SK-N-SH treated with all-trans-retinoic acid at 6 μM for 48 hours (cell line): ENCODE measurements at regions not wholly inside any gene's neighbourhood (a gene's known extent, or its start where the extent isn't known, plus 50 kb on each side); places are given as distances from the start of the nearest gene placed in this dataset.

ENCODE experiments used
- ATAC-seq: fragments of 200-7000 bp; cut with Tn5 transposase; 3 replicates; pipeline ENCODE4 v1.9.1; 2020; ENCODE audit warnings: mild to moderate bottlenecking, moderate library complexity
- ARNTL ChIP-seq: fragments of 450-650 bp; formaldehyde crosslinking; IDR thresholded peaks from 2 replicates; pipeline ENCODE4 v1.5.0; 2020; ENCODE audit warnings: low read depth, mild to moderate bottlenecking, moderate library complexity, borderline replicate concordance
- BACH2 ChIP-seq: fragments of 250-450 bp; sonication (Bioruptor Pico); IDR thresholded peaks from 2 replicates; pipeline ENCODE4 v1.9.0; 2021; ENCODE audit warnings: mild to moderate bottlenecking, borderline replicate concordance
- CSDC2 ChIP-seq: fragments of 250-450 bp; sonication (Bioruptor Pico); IDR thresholded peaks from 2 replicates; pipeline ENCODE4 v1.5.0; 2020; ENCODE audit warnings: mild to moderate bottlenecking, moderate library complexity
- ESRRG ChIP-seq: fragments of 250-450 bp; sonication (Bioruptor Pico); IDR thresholded peaks from 2 replicates; pipeline ENCODE4 v1.6.1; 2021; ENCODE audit warnings: mild to moderate bottlenecking
- GLIS3 ChIP-seq: fragments of 250-450 bp; sonication (Bioruptor Pico); IDR thresholded peaks from 2 replicates; pipeline ENCODE4 v1.5.0; 2020; ENCODE audit warnings: mild to moderate bottlenecking, moderate library complexity
- ISL1 ChIP-seq: fragments of 250-450 bp; sonication (Bioruptor Pico); IDR thresholded peaks from 2 replicates; pipeline ENCODE4 v2.1.2; 2022; ENCODE audit warnings: mild to moderate bottlenecking, moderate library complexity
- OSR1 ChIP-seq: fragments of 250-450 bp; sonication (Bioruptor Pico); IDR thresholded peaks from 2 replicates; pipeline ENCODE4 v1.8.0; 2022; ENCODE audit warnings: moderate library complexity, mild to moderate bottlenecking, inconsistent platforms
- PATZ1 ChIP-seq: fragments of 250-450 bp; sonication (Bioruptor Pico); IDR thresholded peaks from 2 replicates; pipeline ENCODE4 v1.8.0; 2020; ENCODE audit warnings: mild to moderate bottlenecking, moderate library complexity, borderline replicate concordance
- PPARA ChIP-seq: fragments of 250-450 bp; sonication (Bioruptor Pico); IDR thresholded peaks from 2 replicates; pipeline ENCODE4 v1.5.0; 2020; ENCODE audit warnings: mild to moderate bottlenecking, borderline replicate concordance
- RARB ChIP-seq: fragments of 250-450 bp; sonication (Bioruptor Pico); IDR thresholded peaks from 2 replicates; pipeline ENCODE4 v1.8.0; 2021; ENCODE audit warnings: mild to moderate bottlenecking, moderate library complexity
- SNAI2 ChIP-seq: fragments of 250-450 bp; sonication (Bioruptor Pico); IDR thresholded peaks from 2 replicates; pipeline ENCODE4 v1.5.0; 2020; ENCODE audit warnings: mild to moderate bottlenecking, moderate library complexity
- TCF4 ChIP-seq: fragments of 250-450 bp; sonication (Bioruptor Pico); IDR thresholded peaks from 2 replicates; pipeline ENCODE4 v1.8.0; 2021; ENCODE audit warnings: mild to moderate bottlenecking, moderate library complexity, borderline replicate concordance
- TOX ChIP-seq: fragments of 250-450 bp; sonication (Bioruptor Pico); IDR thresholded peaks from 2 replicates; pipeline ENCODE4 v1.8.0; 2021; ENCODE audit warnings: mild to moderate bottlenecking, moderate library complexity, borderline replicate concordance
- ZC3H10 ChIP-seq: fragments of 250-450 bp; sonication (Bioruptor Pico); IDR thresholded peaks from 2 replicates; pipeline ENCODE4 v1.5.1; 2021; ENCODE audit warnings: mild to moderate bottlenecking, moderate library complexity
- ZFP3 ChIP-seq: fragments of 250-450 bp; sonication (Bioruptor Pico); IDR thresholded peaks from 2 replicates; pipeline ENCODE4 v1.5.0; 2020; ENCODE audit warnings: mild to moderate bottlenecking, moderate library complexity
- ZFP30 ChIP-seq: fragments of 450-650 bp; formaldehyde crosslinking; IDR thresholded peaks from 2 replicates; pipeline ENCODE4 v1.5.0; 2022; ENCODE audit warnings: mild to moderate bottlenecking, moderate library complexity
- ZNF565 ChIP-seq: fragments of 450-650 bp; formaldehyde crosslinking; conservative IDR thresholded peaks from 2 replicates; pipeline ENCODE4 v1.5.0; 2020; ENCODE audit warnings: low read depth, mild to moderate bottlenecking, moderate library complexity
- ZNF70 ChIP-seq: fragments of 450-650 bp; formaldehyde crosslinking; IDR thresholded peaks from 2 replicates; pipeline ENCODE4 v1.5.0; 2020; ENCODE audit warnings: mild to moderate bottlenecking, moderate library complexity
- ZNF8 ChIP-seq: fragments of 450-650 bp; formaldehyde crosslinking; IDR thresholded peaks from 2 replicates; pipeline ENCODE4 v1.5.0; 2020; ENCODE audit warnings: mild to moderate bottlenecking, moderate library complexity
- TF ChIP-seq, protein P1 (sequence below): fragments of 250-450 bp; sonication (Bioruptor Pico); IDR thresholded peaks from 2 replicates; pipeline ENCODE4 v1.5.1; 2021; ENCODE audit warnings: mild to moderate bottlenecking, moderate library complexity
- TF ChIP-seq, protein P2 (sequence below): fragments of 250-450 bp; sonication (Bioruptor Pico); IDR thresholded peaks from 2 replicates; pipeline ENCODE4 v1.5.1; 2020; ENCODE audit warnings: low read depth, mild to moderate bottlenecking, moderate library complexity
- TF ChIP-seq, protein P3 (sequence below): fragments of 250-450 bp; sonication (Bioruptor Pico); IDR thresholded peaks from 2 replicates; pipeline ENCODE4 v1.5.0; 2020; ENCODE audit warnings: mild to moderate bottlenecking, moderate library complexity

DNA sequence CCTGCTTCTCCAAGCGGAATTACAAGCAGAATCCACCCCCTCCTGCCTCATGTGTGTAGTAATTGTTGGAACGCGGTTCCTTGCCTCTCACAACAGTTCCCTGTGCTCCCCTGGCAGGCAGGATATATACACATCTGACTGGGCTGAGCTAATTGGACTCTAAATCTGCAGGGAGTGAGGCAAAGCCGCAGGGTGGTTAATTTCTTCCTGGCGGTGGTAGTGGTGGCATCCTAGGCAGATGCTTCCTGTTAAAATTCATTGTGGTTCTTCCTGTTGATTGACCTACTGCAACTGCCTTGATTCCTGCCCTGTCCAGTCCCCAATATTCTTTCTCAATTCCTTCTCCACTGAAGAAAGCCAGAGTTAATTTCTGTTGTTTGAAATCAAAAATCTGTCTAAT is 202.9 kb upstream of the PROK2 start:
- ATAC-seq, result no peak
- TF ChIP-seq ESRRG (CRISPR knock-in tag), result no peak
- no peak for TF ChIP-seq ZFP3 (CRISPR knock-in tag)
- TF ChIP-seq ZFP30, result no peak
- TF ChIP-seq, protein P1, sequence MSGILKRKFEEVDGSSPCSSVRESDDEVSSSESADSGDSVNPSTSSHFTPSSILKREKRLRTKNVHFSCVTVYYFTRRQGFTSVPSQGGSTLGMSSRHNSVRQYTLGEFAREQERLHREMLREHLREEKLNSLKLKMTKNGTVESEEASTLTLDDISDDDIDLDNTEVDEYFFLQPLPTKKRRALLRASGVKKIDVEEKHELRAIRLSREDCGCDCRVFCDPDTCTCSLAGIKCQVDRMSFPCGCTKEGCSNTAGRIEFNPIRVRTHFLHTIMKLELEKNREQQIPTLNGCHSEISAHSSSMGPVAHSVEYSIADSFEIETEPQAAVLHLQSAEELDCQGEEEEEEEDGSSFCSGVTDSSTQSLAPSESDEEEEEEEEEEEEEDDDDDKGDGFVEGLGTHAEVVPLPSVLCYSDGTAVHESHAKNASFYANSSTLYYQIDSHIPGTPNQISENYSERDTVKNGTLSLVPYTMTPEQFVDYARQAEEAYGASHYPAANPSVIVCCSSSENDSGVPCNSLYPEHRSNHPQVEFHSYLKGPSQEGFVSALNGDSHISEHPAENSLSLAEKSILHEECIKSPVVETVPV (CRISPR knock-in tag), result no peak
- no peak for TF ChIP-seq ZNF70 (CRISPR knock-in tag)
- no peak for TF ChIP-seq CSDC2 (CRISPR knock-in tag)
- no peak for TF ChIP-seq RARB
- no peak for TF ChIP-seq ARNTL (CRISPR knock-in tag)
- no peak for TF ChIP-seq ZC3H10
- TF ChIP-seq GLIS3 (CRISPR knock-in tag), result no peak
- TF ChIP-seq, protein P2, sequence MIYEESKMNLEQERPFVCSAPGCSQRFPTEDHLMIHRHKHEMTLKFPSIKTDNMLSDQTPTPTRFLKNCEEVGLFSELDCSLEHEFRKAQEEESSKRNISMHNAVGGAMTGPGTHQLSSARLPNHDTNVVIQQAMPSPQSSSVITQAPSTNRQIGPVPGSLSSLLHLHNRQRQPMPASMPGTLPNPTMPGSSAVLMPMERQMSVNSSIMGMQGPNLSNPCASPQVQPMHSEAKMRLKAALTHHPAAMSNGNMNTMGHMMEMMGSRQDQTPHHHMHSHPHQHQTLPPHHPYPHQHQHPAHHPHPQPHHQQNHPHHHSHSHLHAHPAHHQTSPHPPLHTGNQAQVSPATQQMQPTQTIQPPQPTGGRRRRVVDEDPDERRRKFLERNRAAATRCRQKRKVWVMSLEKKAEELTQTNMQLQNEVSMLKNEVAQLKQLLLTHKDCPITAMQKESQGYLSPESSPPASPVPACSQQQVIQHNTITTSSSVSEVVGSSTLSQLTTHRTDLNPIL, result no peak
- no peak for TF ChIP-seq ZNF8 (CRISPR knock-in tag)
- no peak for TF ChIP-seq SNAI2 (CRISPR knock-in tag)
- no peak for TF ChIP-seq ISL1 (CRISPR knock-in tag)
- no peak for TF ChIP-seq TOX (CRISPR knock-in tag)

DNA sequence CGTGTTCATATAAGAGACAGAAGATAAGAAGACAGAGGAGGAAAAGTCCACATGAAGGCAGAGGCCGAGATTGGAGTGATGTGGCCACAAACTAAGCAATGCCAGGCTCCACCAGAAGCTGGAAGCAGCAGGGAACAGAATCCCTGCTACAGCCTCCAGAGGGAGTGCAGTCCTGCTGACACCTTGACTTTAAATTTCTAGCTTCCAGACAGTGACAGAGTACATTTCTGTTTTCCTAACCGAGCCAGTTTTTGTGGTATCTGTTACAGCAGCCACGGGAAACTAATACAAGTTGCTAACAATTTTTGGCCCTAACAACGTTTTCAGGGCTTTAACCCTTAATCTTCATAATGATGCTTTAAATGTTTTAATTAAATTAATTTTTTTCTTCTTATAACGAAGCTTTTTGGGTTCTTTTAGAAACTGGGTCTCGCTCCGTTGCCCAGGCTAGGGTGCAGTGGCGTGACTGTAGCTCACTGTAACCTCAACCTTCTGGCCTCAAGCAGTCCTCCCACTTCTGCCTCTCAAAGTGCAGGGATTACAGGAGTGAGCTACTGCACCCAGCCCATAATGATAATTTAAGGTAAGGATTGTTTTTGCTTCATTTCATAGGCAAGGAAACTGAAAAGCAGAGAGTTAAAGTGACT is 202.3 kb upstream of the PROK2 start:
- no peak for ATAC-seq
- TF ChIP-seq ZNF8 (CRISPR knock-in tag) (no peak), BACH2 (no peak), CSDC2 (CRISPR knock-in tag) (no peak), TCF4 (CRISPR knock-in tag) (no peak), GLIS3 (CRISPR knock-in tag) (no peak), OSR1 (CRISPR knock-in tag) (no peak), ZNF565 (CRISPR knock-in tag) (no peak), ZFP3 (CRISPR knock-in tag) (no peak), PATZ1 (CRISPR knock-in tag) (no peak), ZC3H10 (no peak), ZFP30 (no peak), ARNTL (CRISPR knock-in tag) (no peak), PPARA (CRISPR knock-in tag) (no peak), TOX (CRISPR knock-in tag) (no peak), ZNF70 (CRISPR knock-in tag) (no peak), RARB (no peak)
- TF ChIP-seq, protein P1 (CRISPR knock-in tag), result no peak
- TF ChIP-seq, protein P2, result no peak
- TF ChIP-seq, protein P3, sequence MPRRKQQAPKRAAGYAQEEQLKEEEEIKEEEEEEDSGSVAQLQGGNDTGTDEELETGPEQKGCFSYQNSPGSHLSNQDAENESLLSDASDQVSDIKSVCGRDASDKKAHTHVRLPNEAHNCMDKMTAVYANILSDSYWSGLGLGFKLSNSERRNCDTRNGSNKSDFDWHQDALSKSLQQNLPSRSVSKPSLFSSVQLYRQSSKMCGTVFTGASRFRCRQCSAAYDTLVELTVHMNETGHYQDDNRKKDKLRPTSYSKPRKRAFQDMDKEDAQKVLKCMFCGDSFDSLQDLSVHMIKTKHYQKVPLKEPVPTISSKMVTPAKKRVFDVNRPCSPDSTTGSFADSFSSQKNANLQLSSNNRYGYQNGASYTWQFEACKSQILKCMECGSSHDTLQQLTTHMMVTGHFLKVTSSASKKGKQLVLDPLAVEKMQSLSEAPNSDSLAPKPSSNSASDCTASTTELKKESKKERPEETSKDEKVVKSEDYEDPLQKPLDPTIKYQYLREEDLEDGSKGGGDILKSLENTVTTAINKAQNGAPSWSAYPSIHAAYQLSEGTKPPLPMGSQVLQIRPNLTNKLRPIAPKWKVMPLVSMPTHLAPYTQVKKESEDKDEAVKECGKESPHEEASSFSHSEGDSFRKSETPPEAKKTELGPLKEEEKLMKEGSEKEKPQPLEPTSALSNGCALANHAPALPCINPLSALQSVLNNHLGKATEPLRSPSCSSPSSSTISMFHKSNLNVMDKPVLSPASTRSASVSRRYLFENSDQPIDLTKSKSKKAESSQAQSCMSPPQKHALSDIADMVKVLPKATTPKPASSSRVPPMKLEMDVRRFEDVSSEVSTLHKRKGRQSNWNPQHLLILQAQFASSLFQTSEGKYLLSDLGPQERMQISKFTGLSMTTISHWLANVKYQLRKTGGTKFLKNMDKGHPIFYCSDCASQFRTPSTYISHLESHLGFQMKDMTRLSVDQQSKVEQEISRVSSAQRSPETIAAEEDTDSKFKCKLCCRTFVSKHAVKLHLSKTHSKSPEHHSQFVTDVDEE (CRISPR knock-in tag), result no peak
- TF ChIP-seq, all 23 proteins: peak for 0
